Stimulated activated CD4-positive, alpha-beta T cell treated with anti-CD3 and anti-CD28 coated beads, Interleukin-2, amount 100 ng/mL, for 4 hours (primary cell): ENCODE measurements at regions not wholly inside any gene's neighbourhood (a gene's known extent, or its start where the extent isn't known, plus 50 kb on each side); places are given as distances from the start of the nearest gene placed in this dataset.
"Not testable (repeated sequence)": the region's sequence is repeated elsewhere in the genome, so short reads cannot be mapped to it uniquely, and the experiment has no call there.

Experiments
- DNase-seq: peaks from one replicate; pipeline ENCODE4 v3.0.0-alpha.2; 2020; ENCODE audit warnings: low read depth

GRCh38 chr17:20681746-20682722, 102.5 kb downstream of the CDRT15L2 start:
- DNase-seq, result not testable (repeated sequence)

- DNase-seq, result not testable (repeated sequence)
These were observed 104.2 kb downstream of the CDRT15L2 start for GRCh38 chr17:20683651-20684229.

GRCh38 chr17:20684975-20685374, 105.5 kb downstream of the CDRT15L2 start:
- not testable (repeated sequence) for DNase-seq

- DNase-seq, result not testable (repeated sequence)
These were observed 108.1 kb downstream of the CDRT15L2 start for GRCh38 chr17:20687584-20687983.

GRCh38 chr17:20689170-20689749, 109.7 kb downstream of the CDRT15L2 start:
- not testable (repeated sequence) for DNase-seq

GRCh38 chr17:20692706-20693105, 113.2 kb downstream of the CDRT15L2 start:
- not testable (repeated sequence) for DNase-seq

- DNase-seq, result not testable (repeated sequence)
These were observed 116.3 kb downstream of the CDRT15L2 start for GRCh38 chr17:20695871-20696270.

- DNase-seq, result not testable (repeated sequence)
These were observed 119.1 kb downstream of the CDRT15L2 start for GRCh38 chr17:20698463-20699206.

- not testable (repeated sequence) for DNase-seq
These were observed 121.0 kb downstream of the CDRT15L2 start for GRCh38 chr17:20700528-20700927.

- DNase-seq, result not testable (repeated sequence)
These were observed 121.8 kb downstream of the CDRT15L2 start for GRCh38 chr17:20701366-20701765.

GRCh38 chr17:20702692-20703091, 123.2 kb downstream of the CDRT15L2 start:
- no peak for DNase-seq

- no peak for DNase-seq
These were observed 124.3 kb downstream of the CDRT15L2 start for GRCh38 chr17:20703781-20704180.

GRCh38 chr17:20705186-20705585, 125.7 kb downstream of the CDRT15L2 start:
- not testable (repeated sequence) for DNase-seq

- DNase-seq, result no peak
These were observed 127.3 kb downstream of the CDRT15L2 start for GRCh38 chr17:20706751-20707373.

- not testable (repeated sequence) for DNase-seq
These were observed 129.3 kb downstream of the CDRT15L2 start for GRCh38 chr17:20708821-20709220.

GRCh38 chr17:20716481-20716880, 137.0 kb downstream of the CDRT15L2 start:
- DNase-seq, result not testable (repeated sequence)

GRCh38 chr17:20721171-20721570, 141.6 kb downstream of the CDRT15L2 start:
- no peak for DNase-seq

- DNase-seq, result not testable (repeated sequence)
These were observed 144.9 kb downstream of the CDRT15L2 start for GRCh38 chr17:20724391-20724790.

- not testable (repeated sequence) for DNase-seq
These were observed 147.7 kb downstream of the CDRT15L2 start for GRCh38 chr17:20727201-20727600.

GRCh38 chr17:20728181-20728580, 148.7 kb downstream of the CDRT15L2 start:
- no peak for DNase-seq

- DNase-seq, result not testable (repeated sequence)
These were observed 151.6 kb downstream of the CDRT15L2 start for GRCh38 chr17:20731131-20731530.
